HL-60 (cell line): ENCODE measurements at regions not wholly inside any gene's neighbourhood (a gene's known extent, or its start where the extent isn't known, plus 50 kb on each side); places are given as distances from the start of the nearest gene placed in this dataset.

Source experiments
- DNase-seq, 2 experiments: peaks; one replicate each; pipeline ENCODE4 v3.0.0-alpha.2; 2010 to 2020; ENCODE audit warnings: low read depth in 1 of 2, low spot score in 1 of 2
- H3K27ac ChIP-seq: fragments of 250-450 bp; sonication (Bioruptor Pico); replicated peaks from 2 replicates; pipeline ENCODE4 v1.5.1; 2020; ENCODE audit warnings: mild to moderate bottlenecking, moderate library complexity
- H3K27me3 ChIP-seq: fragments of 250-450 bp; sonication (Bioruptor Pico); 2 replicates; pipeline ENCODE4 v1.5.1; 2021; ENCODE audit warnings: mild to moderate bottlenecking, moderate library complexity; ENCODE audit not compliant: insufficient read depth, poor library complexity, severe bottlenecking
- H3K4me3 ChIP-seq: replicated peaks from 2 replicates; pipeline ENCODE4 v1.5.1; 2011; ENCODE audit warnings: mild to moderate bottlenecking, control low read depth, low read length; ENCODE audit not compliant: insufficient read depth
- GABPA ChIP-seq: IDR thresholded peaks from 2 replicates; pipeline ENCODE4 v1.6.1; 2012; ENCODE audit warnings: low read depth
- POLR2AphosphoS5 ChIP-seq: IDR thresholded peaks from 2 replicates; pipeline ENCODE4 v1.6.1; 2012; ENCODE audit warnings: low read depth
- SPI1 ChIP-seq: IDR thresholded peaks from 2 replicates; pipeline ENCODE4 v1.6.1; 2012; ENCODE audit warnings: low read depth, mild to moderate bottlenecking, borderline replicate concordance
- TF ChIP-seq, protein P1 (sequence below): IDR thresholded peaks from one replicate; pipeline ENCODE4 v1.5.1; 2011; ENCODE audit warnings: low read length, control low read depth, inconsistent platforms; ENCODE audit not compliant: insufficient read depth
- TF ChIP-seq, protein P2 (sequence below): IDR thresholded peaks from 2 replicates; pipeline ENCODE4 v1.6.1; 2012; ENCODE audit warnings: low read depth; ENCODE audit not compliant: insufficient replicate concordance

DNA sequence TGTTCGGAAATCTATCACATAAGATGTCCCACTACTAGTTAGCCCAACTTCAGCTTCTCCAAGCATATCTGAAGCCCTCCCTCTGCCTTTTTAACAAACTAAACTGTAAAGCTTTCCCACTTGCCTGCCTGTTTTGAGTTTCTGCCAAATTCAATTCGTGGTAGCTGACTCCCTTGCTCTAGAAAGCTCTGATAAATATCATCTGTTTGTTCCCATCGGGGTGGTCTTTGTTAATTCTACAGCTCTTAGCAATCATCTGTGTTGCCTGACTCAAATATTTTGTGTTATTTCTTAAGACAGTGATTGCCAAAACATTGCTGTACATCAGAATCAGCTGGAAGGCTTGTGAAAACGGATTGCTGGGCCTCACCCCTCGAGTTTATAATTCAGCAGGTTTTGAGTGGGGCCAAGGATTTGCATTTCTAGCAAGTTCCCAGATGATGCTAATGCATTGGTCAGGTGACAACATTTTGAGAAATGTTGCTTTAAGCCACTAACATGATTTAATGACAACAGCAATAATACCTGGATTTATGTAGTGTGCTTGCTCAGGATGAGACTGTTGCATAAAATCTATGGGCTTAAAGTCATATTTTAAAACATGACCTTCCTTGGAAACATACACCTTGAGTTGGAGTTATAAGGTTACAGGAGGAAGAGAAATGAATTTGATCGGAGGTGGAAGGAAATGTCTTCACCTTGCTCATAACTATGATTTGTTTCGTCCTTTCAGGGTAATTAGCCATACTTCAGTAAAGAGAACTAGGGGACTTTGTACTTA lies 631.9 kb downstream of the PSAT1 start:
- no peak overlapping the region for H3K27ac ChIP-seq
- no peaks in the 10 kb centered on the region for H3K27me3 ChIP-seq
- DNase-seq = no peak
- TF ChIP-seq POLR2AphosphoS5 = no peak
- TF ChIP-seq, protein P1, sequence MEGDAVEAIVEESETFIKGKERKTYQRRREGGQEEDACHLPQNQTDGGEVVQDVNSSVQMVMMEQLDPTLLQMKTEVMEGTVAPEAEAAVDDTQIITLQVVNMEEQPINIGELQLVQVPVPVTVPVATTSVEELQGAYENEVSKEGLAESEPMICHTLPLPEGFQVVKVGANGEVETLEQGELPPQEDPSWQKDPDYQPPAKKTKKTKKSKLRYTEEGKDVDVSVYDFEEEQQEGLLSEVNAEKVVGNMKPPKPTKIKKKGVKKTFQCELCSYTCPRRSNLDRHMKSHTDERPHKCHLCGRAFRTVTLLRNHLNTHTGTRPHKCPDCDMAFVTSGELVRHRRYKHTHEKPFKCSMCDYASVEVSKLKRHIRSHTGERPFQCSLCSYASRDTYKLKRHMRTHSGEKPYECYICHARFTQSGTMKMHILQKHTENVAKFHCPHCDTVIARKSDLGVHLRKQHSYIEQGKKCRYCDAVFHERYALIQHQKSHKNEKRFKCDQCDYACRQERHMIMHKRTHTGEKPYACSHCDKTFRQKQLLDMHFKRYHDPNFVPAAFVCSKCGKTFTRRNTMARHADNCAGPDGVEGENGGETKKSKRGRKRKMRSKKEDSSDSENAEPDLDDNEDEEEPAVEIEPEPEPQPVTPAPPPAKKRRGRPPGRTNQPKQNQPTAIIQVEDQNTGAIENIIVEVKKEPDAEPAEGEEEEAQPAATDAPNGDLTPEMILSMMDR = no peak
- TF ChIP-seq, protein P2, sequence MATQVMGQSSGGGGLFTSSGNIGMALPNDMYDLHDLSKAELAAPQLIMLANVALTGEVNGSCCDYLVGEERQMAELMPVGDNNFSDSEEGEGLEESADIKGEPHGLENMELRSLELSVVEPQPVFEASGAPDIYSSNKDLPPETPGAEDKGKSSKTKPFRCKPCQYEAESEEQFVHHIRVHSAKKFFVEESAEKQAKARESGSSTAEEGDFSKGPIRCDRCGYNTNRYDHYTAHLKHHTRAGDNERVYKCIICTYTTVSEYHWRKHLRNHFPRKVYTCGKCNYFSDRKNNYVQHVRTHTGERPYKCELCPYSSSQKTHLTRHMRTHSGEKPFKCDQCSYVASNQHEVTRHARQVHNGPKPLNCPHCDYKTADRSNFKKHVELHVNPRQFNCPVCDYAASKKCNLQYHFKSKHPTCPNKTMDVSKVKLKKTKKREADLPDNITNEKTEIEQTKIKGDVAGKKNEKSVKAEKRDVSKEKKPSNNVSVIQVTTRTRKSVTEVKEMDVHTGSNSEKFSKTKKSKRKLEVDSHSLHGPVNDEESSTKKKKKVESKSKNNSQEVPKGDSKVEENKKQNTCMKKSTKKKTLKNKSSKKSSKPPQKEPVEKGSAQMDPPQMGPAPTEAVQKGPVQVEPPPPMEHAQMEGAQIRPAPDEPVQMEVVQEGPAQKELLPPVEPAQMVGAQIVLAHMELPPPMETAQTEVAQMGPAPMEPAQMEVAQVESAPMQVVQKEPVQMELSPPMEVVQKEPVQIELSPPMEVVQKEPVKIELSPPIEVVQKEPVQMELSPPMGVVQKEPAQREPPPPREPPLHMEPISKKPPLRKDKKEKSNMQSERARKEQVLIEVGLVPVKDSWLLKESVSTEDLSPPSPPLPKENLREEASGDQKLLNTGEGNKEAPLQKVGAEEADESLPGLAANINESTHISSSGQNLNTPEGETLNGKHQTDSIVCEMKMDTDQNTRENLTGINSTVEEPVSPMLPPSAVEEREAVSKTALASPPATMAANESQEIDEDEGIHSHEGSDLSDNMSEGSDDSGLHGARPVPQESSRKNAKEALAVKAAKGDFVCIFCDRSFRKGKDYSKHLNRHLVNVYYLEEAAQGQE = no peak
- TF ChIP-seq SPI1 = no peak
- TF ChIP-seq GABPA = no peak
- H3K4me3 ChIP-seq = no peak overlapping the region

DNA sequence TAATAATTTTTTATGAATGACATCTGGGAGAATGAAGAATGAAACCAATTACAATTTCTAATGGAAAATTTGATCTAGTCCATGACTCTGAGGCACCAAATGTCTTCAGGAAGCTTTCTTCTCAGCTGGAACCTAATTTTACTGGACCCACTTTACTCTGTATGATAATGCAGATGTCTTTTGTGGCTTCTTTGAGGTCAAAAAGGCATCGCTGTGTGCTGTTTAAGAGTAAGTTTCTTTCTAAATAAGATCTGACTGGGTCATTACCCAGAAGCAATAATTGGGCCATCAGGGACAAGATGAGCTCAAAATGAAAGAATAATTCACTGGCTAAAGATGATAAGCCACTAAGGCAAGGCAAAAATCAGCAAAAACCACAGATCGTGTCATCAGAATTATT lies 633.4 kb downstream of the PSAT1 start:
- TF ChIP-seq POLR2AphosphoS5 (no peak), SPI1 (no peak), GABPA (no peak)
- TF ChIP-seq, protein P1 = no peak
- TF ChIP-seq, protein P2 = no peak
- Histone ChIP-seq H3K27ac (no peak overlapping the region), H3K4me3 (no peak overlapping the region), H3K27me3 (no peaks in the 10 kb centered on the region)
- no peak for DNase-seq

GRCh38 chr9:78932849-78933627 lies 636.1 kb downstream of the PSAT1 start:
- H3K27ac ChIP-seq = no peak overlapping the region
- no peak for DNase-seq
- H3K27me3 ChIP-seq = no peaks in the 10 kb centered on the region
- TF ChIP-seq, protein P1 = no peak
- TF ChIP-seq SPI1 (no peak), GABPA (no peak), POLR2AphosphoS5 (no peak)
- TF ChIP-seq, protein P2 = no peak
- H3K4me3 ChIP-seq = no peak overlapping the region
